ENCODE measurements at regions not wholly inside any gene's neighbourhood (a gene's known extent, or its start where the extent isn't known, plus 50 kb on each side); places are given as distances from the start of the nearest gene placed in this dataset.
A peak's percentile ranks its signal among the peaks of the same experiment; 100 is the strongest.

DNA sequence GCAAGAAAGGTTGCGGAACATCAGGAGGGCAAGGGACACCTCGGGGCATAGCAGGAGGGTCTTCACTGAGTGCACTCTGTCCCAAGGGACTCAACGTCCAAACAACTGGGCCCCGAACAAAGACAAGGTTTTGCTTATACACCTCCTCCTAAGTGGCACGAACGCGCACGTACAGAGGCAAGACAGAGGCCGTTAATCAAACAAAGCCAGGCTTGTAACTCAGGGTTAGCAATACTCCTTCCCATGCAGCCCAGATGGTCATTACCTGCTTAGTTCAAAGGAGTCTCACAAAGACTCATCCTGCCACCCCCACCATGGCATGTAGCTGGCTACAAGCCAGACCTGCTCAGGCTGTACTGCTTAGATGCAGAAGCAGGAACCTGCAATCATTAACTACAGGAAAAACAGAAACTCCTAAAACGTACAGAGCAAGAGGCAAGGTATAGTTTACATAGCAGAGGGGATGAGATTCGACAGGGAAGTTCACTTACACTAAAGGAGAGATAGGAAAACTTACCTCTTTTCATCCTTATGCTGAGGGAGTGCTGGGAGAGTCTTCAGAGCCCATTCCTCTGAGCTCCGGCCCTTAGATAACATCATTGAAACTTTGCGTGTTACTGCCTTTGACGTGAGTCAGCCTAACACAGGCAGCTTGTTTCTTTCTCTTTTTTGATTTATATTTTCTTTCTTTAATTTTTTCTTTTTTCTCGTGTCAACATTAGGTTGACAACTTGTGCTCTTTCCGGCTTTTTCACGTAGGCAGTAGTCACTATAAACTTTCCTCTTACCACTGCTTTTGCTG, 1319.1 kb downstream of the TMEM121 start:
- FAIRE-seq: peak; percentile 72

DNA sequence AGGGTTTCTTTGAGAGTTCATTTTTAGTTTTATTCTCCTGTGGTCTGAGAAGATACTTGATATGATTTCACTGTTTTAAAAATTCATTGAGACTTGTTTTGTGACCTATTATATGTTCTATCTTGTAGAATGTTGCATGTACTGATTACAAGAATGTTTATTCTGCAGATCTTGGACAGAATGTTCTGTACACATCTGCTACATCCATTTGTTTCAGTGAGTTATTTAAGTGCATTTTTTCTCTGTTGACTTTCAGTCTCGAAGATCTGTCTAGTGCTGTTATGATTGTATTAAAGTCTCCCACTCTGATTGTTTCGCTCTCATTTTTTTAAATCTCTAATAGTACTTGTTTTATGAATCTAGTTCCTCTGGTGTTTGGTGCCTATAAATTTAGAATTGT, 1319.8 kb downstream of the TMEM121 start:
- FAIRE-seq: peak; percentile 80

DNA sequence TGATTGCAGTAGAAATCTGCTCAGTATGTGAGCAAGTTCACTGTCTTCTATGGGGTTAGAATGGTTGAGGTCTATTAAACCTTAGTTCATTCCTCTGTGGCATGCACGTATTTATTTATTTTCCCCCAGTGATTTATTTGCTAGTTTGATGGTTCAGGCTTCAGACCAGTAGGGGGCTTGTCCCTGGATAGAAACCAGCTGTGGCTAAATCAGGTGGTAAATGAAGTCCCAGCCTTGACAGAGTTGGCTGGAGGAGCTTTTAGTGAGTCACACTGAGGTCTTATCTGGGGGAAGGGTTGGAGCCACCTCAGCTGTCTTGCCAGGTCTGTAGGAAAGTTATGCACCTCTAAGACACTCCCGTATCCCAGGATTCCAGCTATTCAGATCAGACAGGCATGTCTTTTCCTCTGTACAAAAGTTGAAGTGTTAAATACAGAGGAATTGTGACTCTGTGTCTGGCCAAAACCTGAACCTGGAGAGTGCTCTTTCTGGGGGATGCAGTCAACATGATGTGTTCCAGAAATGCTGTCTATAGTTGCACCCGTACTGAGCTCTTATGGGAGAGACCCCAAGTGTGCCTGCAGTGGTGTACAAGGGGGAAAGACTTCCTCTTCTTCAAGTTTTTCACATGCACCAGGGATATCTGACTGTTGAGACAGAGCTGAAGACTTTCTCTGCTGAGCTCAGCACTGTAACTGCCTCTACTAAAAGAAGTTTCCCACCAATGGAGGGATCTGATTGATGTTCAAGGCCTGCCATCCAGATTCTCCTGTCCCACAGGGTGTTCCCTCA, 1322.1 kb downstream of the TMEM121 start:
- no peak for FAIRE-seq

DNA sequence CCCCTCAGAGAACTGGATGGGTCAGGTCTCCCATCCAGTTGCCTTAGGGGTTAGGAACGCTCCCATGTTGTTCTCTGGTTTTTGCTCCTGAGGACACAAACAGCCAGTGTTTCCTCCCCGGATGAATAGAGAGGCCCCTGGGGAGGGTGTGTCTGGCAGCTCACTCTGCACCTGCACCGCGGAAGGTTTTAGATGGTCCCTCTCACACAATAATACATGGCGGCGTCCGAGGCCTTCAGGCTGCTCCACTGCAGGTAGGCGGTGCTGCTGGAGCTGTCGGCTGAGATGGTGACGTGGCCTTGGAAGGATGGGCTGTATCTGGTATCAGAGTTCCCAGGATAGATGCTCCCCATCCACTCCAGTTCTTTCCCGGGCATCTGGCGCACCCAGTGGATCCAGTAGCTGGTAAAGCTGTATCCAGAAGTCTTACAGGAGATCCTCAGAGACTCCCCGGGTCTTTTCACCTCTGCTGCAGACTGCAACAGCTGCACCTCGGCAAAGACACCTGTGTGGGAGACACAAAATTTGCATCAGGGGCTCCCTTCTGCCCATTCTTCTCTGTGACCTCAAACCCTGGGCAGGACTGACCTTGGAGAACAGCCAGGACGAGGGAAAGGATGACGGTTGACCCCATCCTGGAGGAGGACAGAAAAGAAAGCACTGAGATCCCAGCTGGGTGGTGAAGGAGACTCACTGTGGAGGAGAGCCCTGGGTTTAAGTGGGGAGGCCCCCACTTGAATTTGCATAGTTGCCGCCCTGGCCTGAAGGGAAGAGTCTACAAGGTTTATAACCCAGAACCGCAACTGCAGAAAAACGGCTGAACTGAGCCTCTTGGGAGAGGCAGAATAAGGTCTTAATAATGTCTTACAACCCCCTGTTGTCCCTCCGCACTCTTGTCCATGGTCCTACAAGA, 1324.8 kb downstream of the TMEM121 start:
- FAIRE-seq: no peak

DNA sequence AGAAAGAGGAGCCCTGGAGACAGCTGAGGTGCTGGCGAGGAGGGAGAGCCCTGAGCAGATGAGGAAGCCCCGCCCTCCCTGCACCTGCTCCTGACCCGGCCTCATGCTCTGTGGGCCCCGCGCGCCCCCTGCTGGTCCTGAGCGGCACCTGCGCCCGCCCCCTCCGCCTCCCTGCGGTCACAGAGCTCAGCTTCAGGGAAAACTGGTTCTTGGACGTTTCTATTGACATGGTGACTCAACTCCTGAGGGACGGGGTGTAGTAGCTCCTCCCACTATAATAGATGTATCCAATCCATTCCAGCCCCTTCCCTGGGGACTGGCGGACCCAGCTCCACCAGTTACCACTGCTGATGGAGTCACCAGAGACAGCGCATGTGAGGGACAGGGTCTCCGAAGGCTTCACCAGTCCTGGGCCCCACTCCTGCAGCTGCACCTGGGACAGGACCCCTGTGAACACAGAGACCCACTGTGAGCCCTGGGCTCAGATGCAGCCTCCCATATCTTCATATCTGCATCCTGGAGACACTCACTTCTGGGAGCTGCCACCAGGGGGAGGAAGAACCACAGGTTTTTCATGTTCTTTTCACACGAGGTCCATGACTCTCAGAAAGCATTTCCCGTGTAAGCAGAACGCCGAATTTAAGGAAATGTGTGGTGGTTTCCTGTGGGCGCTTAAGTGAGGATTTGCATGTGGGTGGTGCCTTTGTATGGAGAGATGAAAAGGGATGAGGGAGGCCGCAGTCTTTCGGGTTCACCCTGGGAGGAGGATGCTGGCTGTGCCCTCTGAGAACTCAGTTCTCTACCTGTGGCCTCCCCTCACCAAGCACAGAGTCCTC, 1346.4 kb downstream of the TMEM121 start:
- FAIRE-seq: no peak

DNA sequence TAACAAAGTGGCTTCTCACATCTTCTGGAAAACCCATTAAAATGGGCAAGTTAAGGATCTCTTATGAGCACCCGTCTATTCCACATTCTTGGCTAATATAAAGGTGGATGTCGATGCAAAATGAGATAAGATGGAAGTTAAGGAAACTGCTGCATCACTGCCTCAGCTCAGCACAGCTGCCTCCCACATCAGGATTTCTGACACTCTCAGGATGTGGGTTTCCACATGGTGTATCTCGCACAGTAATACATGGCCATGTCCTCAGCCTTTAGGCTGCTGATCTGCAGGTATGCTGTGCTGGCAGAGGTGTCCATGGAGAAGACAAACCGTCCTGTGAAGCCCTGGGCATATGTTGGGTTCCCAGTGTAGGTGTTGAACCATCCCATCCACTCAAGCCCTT, 1348.0 kb downstream of the TMEM121 start:
- FAIRE-seq: no peak

DNA sequence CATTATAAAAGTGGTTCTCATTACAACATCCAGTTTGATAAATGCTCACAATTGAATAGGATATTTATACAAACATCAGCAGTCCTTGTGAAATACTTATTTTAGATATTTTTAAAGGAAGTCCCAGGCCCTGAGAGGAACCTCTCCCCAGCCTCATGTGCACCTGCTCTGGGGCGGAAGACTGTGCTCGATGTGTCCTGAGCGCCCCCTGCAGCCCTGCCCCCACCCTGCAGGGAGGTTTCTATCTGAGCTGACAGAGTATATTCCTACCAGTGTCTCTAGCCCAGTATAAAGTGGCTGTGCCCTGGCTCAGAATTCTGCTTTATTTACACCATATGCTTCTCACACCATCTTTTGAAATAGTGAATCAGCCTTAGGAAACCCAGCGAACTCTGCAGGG, 1349.1 kb downstream of the TMEM121 start:
- FAIRE-seq: no peak

DNA sequence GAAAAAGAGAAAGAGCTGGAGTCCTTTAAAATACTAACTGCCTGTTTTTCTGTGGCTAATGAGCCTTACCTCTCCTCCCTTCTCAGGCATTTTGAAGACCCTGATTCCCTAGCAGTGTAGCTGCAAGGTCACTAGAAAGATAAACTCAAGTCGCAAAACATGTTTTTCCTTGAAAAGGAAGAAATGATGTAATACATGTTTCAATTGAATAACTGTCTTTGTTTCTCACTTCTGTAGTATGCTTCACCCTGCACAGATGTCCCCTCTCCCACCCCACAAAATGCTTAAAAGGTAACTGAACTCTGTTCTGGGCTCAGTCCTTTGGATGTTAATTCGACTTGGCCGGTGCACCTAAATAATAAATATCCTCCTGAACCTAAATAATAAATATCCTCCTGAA, 1350.3 kb downstream of the TMEM121 start:
- no peak for FAIRE-seq

DNA sequence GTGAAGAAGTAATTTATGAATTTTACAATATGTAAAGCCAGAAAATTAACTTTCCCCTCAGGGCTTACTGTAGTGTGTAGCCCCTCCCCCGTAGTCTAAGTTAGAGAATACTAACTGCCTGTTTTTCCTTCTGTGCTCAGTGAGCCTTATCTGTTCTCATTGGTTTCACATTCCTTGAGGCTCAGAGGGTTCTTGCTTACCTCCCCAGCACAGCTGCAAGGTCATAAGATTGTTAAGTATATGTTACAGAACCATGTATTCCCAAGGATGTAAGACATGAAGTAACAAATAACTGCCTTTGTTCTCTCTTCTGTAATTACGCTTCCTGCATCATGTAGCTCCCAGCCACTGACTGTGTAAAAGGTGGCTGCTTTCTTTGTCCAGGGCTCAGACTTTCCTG, 1351.1 kb downstream of the TMEM121 start:
- no peak for FAIRE-seq

DNA sequence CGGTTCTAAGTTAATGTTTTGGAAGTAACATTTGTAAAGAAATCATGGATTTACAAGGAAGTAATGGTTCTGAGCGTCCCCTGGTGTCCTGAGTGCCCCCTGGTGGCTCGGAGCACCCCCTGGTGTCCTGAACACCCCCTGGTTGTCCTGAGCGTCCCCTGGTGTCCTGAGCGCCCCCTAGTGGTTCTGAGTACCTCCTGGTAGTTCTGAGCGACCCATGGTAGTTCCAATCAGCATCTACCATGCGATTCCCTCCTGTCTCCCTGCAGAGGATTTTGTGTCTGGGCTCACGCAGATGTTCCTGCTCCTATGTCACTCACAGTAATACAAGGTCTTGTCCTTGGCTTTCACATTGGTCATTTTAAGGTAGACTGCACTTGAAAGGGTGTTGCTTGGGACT, 1352.9 kb downstream of the TMEM121 start:
- no peak for FAIRE-seq

DNA sequence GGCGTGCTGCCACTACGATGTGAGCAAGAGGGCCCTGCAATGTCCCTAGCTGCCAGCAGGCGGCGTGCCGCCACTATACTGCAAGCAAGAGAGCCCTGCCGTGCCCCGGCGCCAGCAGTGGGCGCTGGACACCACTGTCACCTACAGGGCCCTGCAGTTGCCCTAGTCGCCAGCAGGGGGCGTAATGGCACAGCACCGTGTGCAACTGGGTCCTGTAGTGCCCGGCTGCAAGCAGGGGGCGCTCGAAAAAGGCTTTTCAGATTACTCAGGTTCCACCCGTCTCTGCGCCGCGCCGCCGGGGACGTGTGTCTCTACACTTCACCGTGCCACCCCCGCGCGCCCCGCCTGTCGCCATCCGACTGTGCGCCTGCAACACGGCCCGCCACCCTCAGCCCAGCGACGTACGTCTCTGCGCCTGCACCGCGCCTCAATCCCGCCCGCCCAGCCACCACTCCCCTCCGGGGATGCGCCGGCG, 1356.9 kb downstream of the TMEM121 start:
- FAIRE-seq: no peak
